Right renal cortex interstitium (tissue), 3 donors: ENCODE measurements at regions not wholly inside any gene's neighbourhood (a gene's known extent, or its start where the extent isn't known, plus 50 kb on each side); places are given as distances from the start of the nearest gene placed in this dataset.
"Not testable (repeated sequence)": the region's sequence is repeated elsewhere in the genome, so short reads cannot be mapped to it uniquely, and the experiment has no call there.

Source experiments
- DNase-seq, 3 donors: peaks; one replicate each; pipeline ENCODE4 v3.0.0-alpha.2; 2013; ENCODE audit warnings: low read depth in 3 of 3, low spot score in 2 of 3

GRCh38 chr4:108466936-108467902, 153.2 kb upstream of the RPL34 start:
- no peak for DNase-seq

- DNase-seq: no peak
Measured at GRCh38 chr4:108465886-108466500, 154.4 kb upstream of the RPL34 start.

- no peak for DNase-seq
Measured at GRCh38 chr4:108458681-108459080, 161.7 kb upstream of the RPL34 start.

GRCh38 chr4:108454227-108454626, 166.1 kb upstream of the RPL34 start:
- DNase-seq: peak in 1 of 3 donors; percentile 35

- DNase-seq: no peak
Measured at GRCh38 chr4:108453366-108453765, 167.0 kb upstream of the RPL34 start.

- DNase-seq: no peak
Measured at GRCh38 chr4:108450236-108450898, 170.0 kb upstream of the RPL34 start.

GRCh38 chr4:108449129-108449528, 171.2 kb upstream of the RPL34 start:
- DNase-seq: no peak

- DNase-seq: no peak
Measured at GRCh38 chr4:108446556-108446955, 173.8 kb upstream of the RPL34 start.

GRCh38 chr4:108445716-108446115, 174.7 kb upstream of the RPL34 start:
- DNase-seq: no peak

GRCh38 chr4:108443585-108443984, 176.8 kb upstream of the RPL34 start:
- no peak for DNase-seq

GRCh38 chr4:108433832-108434231, 186.5 kb upstream of the RPL34 start:
- DNase-seq: no peak

GRCh38 chr4:108433394-108433793, 187.0 kb upstream of the RPL34 start:
- DNase-seq: not testable (repeated sequence)

GRCh38 chr4:108432418-108432817, 188.0 kb upstream of the RPL34 start:
- DNase-seq: no peak

- DNase-seq: no peak
Measured at GRCh38 chr4:108431986-108432385, 188.4 kb upstream of the RPL34 start.

- no peak for DNase-seq
Measured at GRCh38 chr4:108430921-108431320, 189.5 kb upstream of the RPL34 start.

GRCh38 chr4:108429662-108430061, 190.7 kb upstream of the RPL34 start:
- DNase-seq: no peak

GRCh38 chr4:108428923-108429322, 191.5 kb upstream of the RPL34 start:
- no peak for DNase-seq

- DNase-seq: no peak
Measured at GRCh38 chr4:108427946-108428485, 192.4 kb upstream of the RPL34 start.

GRCh38 chr4:108426493-108426892, 193.9 kb upstream of the RPL34 start:
- no peak for DNase-seq

- DNase-seq: no peak
Measured at GRCh38 chr4:108425988-108426387, 194.4 kb upstream of the RPL34 start.

- no peak for DNase-seq
Measured at GRCh38 chr4:108417923-108418322, 202.5 kb upstream of the RPL34 start.
